Stimulated activated CD8-positive, alpha-beta memory T cell treated with anti-CD3 and anti-CD28 coated beads, Interleukin-15, amount 100 ng/mL, for 4 hours (primary cell): ENCODE measurements at regions not wholly inside any gene's neighbourhood (a gene's known extent, or its start where the extent isn't known, plus 50 kb on each side); places are given as distances from the start of the nearest gene placed in this dataset.

Source experiments
- DNase-seq, 2 donors: peaks; one replicate each; pipeline ENCODE4 v3.0.0-alpha.2; 2020; ENCODE audit warnings: low read depth in 2 of 2

DNA sequence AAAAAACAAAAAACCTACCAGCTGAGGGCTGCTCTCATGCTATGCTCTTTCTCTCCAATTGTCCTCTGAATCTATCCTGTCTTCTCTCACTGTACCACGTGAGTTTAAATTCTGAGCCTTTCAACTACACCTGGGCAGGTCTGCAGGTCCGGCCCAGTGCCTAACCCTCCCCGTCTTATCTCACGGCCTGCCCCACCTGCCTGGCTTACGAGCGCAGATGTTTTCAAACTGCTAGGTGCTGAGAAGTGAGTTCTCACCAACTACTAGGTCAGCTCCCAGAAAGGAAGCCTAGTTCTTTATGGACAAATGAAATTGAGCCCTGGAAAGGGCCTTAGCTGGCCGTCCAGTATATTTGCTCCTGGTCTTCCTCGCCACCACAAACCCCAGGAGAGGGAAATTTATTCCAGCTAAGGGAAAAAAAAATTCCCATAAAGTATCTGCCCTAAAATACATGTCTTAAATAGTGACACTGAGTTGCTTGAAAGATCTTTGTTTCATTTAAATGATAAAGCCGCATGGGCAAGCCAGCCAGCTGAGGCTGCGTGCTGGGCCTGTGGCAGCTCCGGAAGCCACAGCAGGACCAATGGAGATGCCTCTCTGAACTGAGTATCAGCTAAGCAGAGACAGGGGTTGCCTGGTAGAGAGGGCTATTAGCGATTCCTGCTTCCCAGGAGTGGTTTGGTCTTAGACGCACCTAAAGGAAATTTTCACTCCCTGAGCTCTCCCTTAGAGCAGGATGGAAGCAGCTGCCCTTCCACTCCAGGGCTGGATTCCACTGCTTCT lies 92.5 kb upstream of the NCK2 start:
- DNase-seq: no peak

DNA sequence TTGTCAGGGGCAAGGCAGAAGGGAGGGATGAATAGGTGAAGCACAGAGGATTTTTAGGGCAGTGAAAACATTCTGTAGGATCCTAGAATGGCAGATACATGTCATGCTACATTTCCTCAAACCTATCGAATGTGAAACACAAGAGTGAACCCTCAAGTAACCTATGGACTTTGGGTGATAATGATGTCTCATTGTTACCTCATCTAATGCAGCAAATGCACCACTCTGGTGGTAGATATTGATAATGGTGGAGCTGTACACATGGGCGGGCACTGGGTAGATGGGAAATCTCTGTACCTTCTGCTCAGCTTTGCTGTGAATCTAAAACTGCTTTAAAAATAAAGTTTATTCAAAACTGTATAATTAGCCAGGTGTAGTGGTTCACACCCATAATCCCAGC lies 95.2 kb upstream of the NCK2 start:
- no peak for DNase-seq

DNA sequence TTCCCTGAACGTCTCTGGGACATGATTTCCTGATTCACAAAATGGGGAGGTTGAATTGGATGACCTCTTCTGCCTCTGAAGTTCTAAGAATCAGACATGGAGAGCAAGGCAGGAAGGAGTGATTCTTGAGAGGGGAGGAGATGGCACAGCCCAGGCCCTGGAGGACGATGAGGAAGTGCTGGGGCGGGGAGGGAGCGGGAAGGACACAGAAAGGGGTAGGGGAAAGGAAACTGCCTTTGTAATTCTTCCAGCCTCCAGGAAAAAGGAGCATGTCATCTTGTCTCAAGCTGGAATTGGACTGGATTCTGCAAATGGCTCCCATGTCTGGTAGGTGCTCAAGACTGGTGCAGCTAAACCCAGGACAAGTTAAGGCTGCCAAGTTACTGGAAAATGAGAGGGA lies 97.0 kb upstream of the NCK2 start:
- no peak for DNase-seq

DNA sequence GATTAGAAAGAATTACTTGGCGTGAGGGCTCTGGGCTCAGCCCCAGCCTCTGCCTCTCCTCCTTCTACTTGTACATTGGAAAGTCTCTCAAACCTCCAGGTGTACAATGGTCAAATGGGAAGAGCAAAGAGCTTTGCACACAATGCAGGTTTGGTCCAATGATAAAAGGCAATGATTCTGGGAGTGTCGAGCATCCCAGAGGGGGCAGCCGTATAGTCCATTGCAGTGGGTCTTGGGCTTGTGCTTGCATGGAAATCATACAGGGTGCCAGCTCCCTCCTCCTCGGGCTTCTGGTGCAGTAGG lies 98.0 kb upstream of the NCK2 start:
- no peak for DNase-seq

- DNase-seq: no peak
Observed at GRCh38 chr2:105645938-105646773, 98.6 kb upstream of the NCK2 start.

DNA sequence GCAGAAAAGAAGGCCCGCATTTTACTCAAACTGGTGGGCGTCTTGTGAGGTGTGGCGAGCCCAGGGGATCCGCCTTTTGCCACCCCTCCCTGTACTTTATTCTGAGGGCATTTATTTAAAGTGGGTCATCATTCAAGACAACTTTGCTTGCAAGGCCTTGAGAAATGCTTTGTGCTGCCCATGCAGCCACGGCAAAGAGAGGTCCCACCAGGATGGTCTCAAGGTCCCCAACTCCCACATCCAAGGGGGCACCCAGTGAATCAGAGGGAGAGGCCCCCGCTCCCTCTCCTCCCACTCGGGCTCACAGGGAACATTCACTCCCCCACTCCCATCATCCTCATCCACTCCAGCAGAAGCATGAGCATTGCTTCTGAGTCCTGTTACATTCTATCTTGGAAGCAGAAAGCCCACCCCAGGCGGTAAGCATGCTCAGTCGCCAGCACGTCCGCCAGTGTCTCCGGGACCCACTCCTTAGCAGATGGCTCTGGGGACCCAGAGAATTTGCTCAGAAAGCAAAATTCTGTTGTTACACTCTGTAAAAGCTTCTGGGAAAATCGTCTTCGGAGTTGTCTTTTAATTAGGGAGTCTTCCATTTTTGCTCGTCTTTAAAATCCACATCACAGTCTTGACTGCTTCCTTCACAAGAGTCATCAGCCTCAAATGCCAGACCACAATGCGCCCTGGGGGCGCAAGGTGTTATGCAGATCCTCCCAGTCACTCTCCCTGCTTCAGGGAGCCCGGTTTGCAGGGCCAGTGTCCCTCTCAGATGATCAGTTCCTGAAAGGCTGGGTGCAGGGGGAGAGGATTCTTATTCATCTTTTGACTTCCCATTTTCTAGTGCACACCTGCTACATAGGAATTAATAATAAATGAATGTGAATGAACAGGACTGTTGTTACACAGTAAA lies 99.4 kb upstream of the NCK2 start:
- no peak for DNase-seq

DNA sequence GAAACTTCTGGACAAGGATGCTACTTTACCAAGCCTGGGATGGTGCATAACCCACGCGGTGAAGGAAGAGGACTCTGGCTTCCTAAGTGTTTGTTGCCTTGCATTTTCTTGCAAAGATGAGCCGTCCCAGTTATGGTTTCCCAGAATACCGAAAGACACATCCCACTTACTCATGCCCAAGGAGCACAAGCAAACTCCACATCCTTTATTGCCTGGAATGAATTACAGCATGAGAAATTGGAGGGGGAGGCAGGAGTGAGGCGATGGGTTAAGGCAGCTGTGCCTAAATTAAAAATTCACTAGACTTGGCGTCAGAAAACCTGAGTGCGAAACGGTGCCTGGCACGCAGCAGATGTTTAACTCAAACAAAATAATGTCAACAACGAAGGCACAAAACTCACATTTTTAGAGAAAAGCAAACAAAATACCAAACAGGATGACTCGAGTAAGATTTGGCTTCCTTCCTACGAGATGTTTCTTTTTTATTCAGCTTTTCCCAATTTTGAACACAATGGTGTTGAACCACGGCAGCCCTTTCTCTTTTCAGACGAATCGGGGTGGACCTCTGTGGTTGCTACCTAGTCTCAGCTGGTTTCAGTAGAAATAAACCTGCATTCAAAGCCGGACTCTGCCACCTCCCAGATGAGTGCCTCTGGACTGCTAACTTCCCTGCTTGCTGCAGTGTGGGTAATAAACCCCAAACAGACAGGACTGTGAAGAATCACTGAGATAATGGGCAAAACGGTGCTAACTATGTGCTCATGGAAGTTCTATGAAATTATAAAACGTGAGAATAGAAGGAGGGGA lies 100.3 kb upstream of the NCK2 start:
- DNase-seq: no peak

- no peak for DNase-seq
Observed at GRCh38 chr2:105643405-105644173, 101.1 kb upstream of the NCK2 start.

DNA sequence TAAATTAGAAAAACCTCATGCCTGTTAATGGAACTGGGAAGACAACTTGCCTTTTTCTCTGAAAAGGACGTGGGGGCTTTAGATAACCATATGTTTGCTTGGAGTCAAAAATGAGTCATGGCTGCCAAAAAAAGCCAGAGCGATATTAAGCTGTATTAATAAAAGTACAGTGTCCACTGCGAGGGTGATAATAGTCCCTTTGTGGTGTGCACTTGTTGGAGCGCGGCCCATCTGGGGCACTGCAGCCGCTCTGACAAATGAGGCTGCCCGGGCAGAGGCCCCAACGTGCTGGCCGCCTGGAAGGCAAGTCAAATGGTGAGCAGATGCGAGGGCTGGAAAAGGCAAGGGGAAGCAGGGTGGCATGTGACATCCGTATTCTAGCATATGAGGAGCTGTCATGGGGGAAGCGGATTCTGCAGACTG lies 103.3 kb upstream of the NCK2 start:
- no peak for DNase-seq

DNA sequence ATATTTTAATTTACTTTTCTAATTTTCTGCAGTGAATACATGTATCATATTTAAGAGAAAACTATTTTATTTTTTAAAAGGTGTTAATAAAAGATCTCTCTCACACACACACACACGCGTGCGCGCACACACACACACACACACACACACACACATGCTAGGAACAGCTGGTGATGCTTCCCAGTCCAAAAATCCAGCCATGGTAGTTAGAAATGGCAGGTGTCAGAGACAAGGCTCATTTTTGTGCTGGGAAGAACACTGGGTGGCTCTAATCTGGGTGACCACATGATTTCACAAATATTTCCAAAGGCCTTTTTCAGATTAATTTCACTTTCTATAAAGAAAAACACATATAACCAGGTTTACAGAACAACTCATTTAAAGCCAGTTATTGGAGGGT lies 104.5 kb upstream of the NCK2 start:
- no peak for DNase-seq

DNA sequence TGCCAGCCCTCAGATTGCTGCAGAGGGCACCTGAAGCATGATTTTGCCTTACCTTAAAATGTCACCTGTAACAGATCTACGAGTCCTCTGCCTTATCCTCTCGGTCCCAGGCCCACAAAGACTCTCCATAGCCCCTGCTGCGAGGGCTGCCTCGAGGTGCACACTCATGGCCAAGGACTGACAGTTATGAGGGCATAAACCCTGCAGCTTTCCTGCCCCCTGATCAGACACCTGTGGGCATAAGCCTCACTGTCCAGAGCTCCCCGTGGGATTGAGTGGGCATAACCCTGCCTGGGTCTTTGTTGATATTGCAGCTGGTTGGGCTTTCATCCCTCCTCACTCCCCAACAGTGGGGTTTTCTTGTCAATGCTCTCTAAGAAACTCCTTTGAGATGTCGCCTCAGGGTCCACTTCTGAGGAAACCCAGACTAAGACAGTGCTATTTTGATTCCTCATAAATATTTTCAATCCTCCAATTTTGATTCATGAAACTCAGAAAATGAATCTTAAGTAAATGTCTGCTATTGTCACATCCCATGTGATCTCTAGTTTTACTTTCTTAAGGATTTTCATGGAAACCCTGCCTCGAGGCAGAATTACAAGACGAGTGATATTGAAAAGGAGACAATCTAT lies 108.5 kb upstream of the NCK2 start:
- no peak for DNase-seq

GRCh38 chr2:105635564-105635963 lies 109.1 kb upstream of the NCK2 start:
- DNase-seq: no peak

DNA sequence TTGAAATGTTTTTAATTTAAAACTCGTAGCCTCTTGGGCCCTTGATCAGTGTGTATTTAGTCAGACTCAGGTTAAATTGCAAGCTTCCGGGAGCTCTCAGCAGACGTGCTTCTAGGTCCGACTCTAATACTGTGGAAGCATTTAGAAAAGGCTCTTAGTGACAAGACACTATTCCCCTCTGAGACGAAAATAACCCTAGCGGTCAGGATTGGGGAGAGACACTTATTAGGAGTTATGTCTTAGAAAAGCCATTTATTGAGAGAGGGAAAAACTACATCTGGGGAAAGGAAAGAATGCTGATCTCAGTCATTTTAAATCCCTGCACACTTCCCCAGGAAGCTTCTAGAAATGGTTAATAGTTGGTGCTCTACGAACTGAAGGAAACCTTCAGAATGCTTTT lies 110.5 kb upstream of the NCK2 start:
- DNase-seq: no peak

GRCh38 chr2:105631922-105632321 lies 112.8 kb upstream of the NCK2 start:
- no peak for DNase-seq

DNA sequence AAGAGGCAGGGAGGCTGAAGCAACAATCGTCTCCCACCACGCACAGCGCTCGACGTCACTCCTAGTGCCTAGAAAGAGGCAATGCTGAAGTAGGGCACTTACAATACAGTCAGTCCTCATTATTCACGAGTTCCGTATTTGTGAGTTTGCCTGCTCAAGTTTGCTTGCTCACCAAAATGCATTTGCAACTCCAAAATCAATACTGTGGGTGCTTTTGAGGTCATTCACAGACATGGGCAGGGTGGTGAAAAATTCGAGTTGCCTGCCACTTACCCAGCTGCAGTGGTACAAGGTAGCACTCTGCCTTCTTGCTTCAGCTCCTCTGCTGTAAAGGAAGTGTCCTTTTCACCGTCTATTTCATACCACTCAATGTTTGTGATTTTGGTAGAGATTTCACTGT lies 113.7 kb upstream of the NCK2 start:
- no peak for DNase-seq

GRCh38 chr2:105629634-105630033 lies 115.1 kb upstream of the NCK2 start:
- no peak for DNase-seq

DNA sequence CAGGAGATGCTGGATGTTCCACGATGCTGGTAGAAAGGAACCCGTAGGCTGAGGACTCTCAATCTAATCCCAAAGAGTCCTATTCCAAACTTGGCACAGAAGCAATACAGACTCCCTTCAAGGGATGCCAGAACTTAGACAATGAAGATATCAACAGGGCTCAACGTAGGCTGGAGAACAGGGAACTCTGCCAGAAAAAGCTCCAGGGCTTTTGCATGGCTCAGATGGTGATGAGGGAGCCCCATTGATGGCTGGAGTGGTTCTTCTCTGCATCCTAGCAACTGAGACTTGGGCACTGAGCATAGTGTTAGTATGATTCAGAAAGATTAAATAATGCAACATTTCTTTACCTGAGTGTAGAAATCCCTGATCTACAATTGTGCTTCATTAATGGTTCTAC lies 117.2 kb upstream of the NCK2 start:
- no peak for DNase-seq

DNA sequence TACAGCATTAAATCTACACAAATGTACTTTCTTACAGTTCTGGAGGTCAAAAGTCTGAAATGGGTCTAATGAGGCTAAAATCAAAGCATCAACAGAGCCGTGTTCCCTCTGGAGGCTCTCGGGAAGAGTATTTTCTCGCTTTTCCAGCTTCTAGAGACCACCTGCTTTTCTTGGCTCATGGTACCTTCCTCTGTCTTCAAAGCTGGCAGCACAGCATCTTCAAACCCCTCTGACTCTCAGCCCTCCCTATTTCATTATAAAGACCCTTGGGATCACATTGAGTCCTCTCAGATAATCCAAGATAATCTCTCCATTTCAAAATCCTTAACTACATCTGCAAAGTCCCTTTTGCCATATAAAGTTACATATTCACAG lies 117.8 kb upstream of the NCK2 start:
- DNase-seq: no peak

DNA sequence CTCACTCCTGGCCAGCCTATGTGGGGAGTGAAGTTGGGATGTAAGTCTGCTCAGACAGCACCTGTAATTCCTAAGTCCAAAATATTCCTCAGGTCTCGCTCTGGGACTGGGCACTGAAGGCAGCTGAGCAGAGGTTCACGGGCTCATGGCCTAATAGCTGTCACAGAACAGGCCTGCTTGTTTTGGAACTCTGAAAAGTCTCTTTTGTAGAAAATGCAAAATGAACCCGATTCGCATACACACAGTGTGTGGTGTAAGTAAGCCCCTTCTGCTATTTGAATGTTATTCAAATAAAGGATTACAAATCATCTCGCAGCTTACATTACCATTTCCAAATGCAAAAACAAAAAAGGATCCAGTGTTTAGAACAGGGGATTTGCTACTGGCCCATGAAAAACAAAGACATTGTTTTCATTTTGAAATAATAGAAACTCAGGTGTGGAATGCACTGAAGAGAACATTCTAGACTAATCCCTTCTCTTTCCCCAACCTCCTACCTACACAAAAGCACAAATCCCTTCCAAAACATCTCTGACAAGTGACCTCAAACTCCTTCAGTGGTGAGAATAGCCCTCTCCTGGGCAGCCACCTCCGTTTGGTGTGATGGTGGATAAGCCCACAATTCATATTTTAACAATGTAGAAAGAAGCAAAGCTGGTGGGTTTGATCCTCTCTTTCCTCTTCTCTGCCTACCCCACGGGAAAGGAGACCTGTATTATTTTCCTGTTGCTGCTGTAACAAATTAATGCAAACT lies 118.3 kb upstream of the NCK2 start:
- no peak for DNase-seq

- DNase-seq: no peak
Observed at GRCh38 chr2:105625632-105626031, 119.1 kb upstream of the NCK2 start.
